Muscle of arm (tissue), 1 donor: ENCODE measurements at regions not wholly inside any gene's neighbourhood (a gene's known extent, or its start where the extent isn't known, plus 50 kb on each side); places are given as distances from the start of the nearest gene placed in this dataset.
"Not testable (repeated sequence)": the region's sequence is repeated elsewhere in the genome, so short reads cannot be mapped to it uniquely, and the experiment has no call there.

Experiments used
- DNase-seq: peaks from one replicate; pipeline ENCODE4 v3.0.0-alpha.2; 2013

GRCh38 chr2:34306745-34307144 lies 707.6 kb upstream of the FAM98A start:
- no peak for DNase-seq

GRCh38 chr2:34305587-34305986 lies 706.5 kb upstream of the FAM98A start:
- no peak for DNase-seq

- no peak for DNase-seq
These were observed 695.9 kb upstream of the FAM98A start for GRCh38 chr2:34294961-34295360.

- DNase-seq: no peak
These were observed 692.0 kb upstream of the FAM98A start for GRCh38 chr2:34291076-34291475.

GRCh38 chr2:34288016-34288415 lies 688.9 kb upstream of the FAM98A start:
- no peak for DNase-seq

GRCh38 chr2:34280606-34281005 lies 681.5 kb upstream of the FAM98A start:
- DNase-seq: no peak

- no peak for DNase-seq
These were observed 668.0 kb upstream of the FAM98A start for GRCh38 chr2:34266908-34267697.

- no peak for DNase-seq
These were observed 662.6 kb upstream of the FAM98A start for GRCh38 chr2:34261701-34262100.

- no peak for DNase-seq
These were observed 655.3 kb upstream of the FAM98A start for GRCh38 chr2:34254272-34254878.

GRCh38 chr2:34252111-34252510 lies 653.0 kb upstream of the FAM98A start:
- no peak for DNase-seq

- DNase-seq: no peak
These were observed 652.5 kb upstream of the FAM98A start for GRCh38 chr2:34251578-34251977.

- DNase-seq: no peak
These were observed 645.1 kb upstream of the FAM98A start for GRCh38 chr2:34244195-34244594.

GRCh38 chr2:34242763-34243123 lies 643.6 kb upstream of the FAM98A start:
- no peak for DNase-seq

- DNase-seq: no peak
These were observed 643.0 kb upstream of the FAM98A start for GRCh38 chr2:34241905-34242762.

GRCh38 chr2:34239511-34239910 lies 640.4 kb upstream of the FAM98A start:
- no peak for DNase-seq

- DNase-seq: no peak
These were observed 635.7 kb upstream of the FAM98A start for GRCh38 chr2:34234823-34235222.

- no peak for DNase-seq
These were observed 630.9 kb upstream of the FAM98A start for GRCh38 chr2:34229998-34230397.

- no peak for DNase-seq
These were observed 616.1 kb upstream of the FAM98A start for GRCh38 chr2:34215174-34215573.

- not testable (repeated sequence) for DNase-seq
These were observed 611.3 kb upstream of the FAM98A start for GRCh38 chr2:34210382-34210781.

- no peak for DNase-seq
These were observed 605.5 kb upstream of the FAM98A start for GRCh38 chr2:34204560-34204959.

- no peak for DNase-seq
These were observed 602.0 kb upstream of the FAM98A start for GRCh38 chr2:34201099-34201498.

GRCh38 chr2:34199971-34200370 lies 600.9 kb upstream of the FAM98A start:
- DNase-seq: no peak

- no peak for DNase-seq
These were observed 594.1 kb upstream of the FAM98A start for GRCh38 chr2:34193164-34193563.
